BE2C (cell line): ENCODE measurements at regions not wholly inside any gene's neighbourhood (a gene's known extent, or its start where the extent isn't known, plus 50 kb on each side); places are given as distances from the start of the nearest gene placed in this dataset.

Experiments
- DNase-seq: peaks from one replicate; pipeline ENCODE4 v3.0.0-alpha.2; 2020
- H3K27me3 ChIP-seq: fragments of 250-450 bp; sonication (Bioruptor Pico); 2 replicates; pipeline ENCODE4 v1.5.1; 2020; ENCODE audit warnings: mild to moderate bottlenecking
- H3K36me3 ChIP-seq: fragments of 250-450 bp; sonication (Bioruptor Pico); 2 replicates; pipeline ENCODE4 v1.5.1; 2020; ENCODE audit warnings: mild to moderate bottlenecking
- H3K4me1 ChIP-seq: fragments of 250-450 bp; sonication (Bioruptor Pico); 2 replicates; pipeline ENCODE4 v1.5.1; 2020
- H3K4me3 ChIP-seq: 2 replicates; pipeline ENCODE4 v1.5.1; 2011; ENCODE audit warnings: low read depth, low read length
- H3K9me3 ChIP-seq: fragments of 250-450 bp; sonication (Bioruptor Pico); 2 replicates; pipeline ENCODE4 v1.5.1; 2020
- TF ChIP-seq, protein P1 (sequence below): IDR thresholded peaks from 2 replicates; pipeline ENCODE4 v1.5.1; 2012; ENCODE audit warnings: mild to moderate bottlenecking, low read depth, low read length

DNA sequence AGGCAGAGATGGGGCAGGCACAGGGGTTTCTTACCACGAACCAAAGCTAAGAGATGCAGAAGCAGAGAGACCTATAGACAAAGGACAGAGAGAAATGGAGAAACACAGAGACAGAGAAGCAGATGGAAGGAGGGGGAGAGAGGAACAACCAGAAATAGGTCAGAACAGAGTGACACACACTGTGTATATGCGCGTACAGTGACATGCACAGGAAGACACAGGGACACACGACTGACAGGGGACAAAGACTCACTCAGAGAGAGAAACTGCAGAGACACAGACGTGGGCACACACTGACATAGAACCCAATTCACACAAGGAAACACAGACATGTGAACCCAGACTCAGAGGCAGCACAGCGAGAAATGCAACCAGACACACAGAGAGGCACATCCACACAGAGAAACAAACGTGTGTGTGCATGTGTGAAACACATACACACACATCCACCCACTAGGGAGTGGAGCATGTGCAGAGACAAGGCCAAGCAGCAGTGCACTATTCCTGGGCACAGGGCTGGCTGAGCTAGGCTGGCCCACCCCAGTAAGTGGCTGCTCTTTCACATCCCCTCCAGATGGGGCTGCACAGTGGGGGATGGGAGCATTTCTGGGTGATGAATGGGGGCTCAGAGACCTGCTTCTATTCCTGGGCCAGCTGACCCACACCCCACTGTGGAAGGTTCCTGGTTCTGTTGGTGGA lies 123.4 kb upstream of the CSF3R start:
- no peak overlapping the region for H3K4me3 ChIP-seq
- no peaks in the 10 kb centered on the region for H3K4me1 ChIP-seq
- H3K9me3 ChIP-seq: no peaks in the 10 kb centered on the region
- no peaks in the 10 kb centered on the region for H3K27me3 ChIP-seq
- no peak for DNase-seq
- no peaks in the 10 kb centered on the region for H3K36me3 ChIP-seq
- TF ChIP-seq, protein P1, sequence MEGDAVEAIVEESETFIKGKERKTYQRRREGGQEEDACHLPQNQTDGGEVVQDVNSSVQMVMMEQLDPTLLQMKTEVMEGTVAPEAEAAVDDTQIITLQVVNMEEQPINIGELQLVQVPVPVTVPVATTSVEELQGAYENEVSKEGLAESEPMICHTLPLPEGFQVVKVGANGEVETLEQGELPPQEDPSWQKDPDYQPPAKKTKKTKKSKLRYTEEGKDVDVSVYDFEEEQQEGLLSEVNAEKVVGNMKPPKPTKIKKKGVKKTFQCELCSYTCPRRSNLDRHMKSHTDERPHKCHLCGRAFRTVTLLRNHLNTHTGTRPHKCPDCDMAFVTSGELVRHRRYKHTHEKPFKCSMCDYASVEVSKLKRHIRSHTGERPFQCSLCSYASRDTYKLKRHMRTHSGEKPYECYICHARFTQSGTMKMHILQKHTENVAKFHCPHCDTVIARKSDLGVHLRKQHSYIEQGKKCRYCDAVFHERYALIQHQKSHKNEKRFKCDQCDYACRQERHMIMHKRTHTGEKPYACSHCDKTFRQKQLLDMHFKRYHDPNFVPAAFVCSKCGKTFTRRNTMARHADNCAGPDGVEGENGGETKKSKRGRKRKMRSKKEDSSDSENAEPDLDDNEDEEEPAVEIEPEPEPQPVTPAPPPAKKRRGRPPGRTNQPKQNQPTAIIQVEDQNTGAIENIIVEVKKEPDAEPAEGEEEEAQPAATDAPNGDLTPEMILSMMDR: no peak

DNA sequence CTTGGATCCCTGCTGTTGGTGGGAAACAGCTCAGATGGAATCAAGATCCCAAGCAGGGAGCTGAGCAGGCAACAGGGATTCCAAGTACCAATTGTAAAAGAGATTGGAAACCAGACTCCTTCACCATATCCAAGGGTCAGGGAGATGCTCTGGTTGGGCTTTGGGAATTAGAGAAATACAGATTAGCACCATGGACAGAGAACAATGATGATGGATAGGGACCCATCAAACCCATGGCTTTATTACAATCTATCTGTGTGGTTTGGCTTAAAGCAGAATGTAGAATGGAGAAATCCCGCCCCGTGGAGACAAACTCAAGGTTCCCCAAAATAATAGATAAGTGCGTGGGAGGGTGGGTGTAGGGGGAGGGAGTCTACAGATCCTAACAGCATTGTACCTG lies 120.7 kb upstream of the CSF3R start:
- no peaks in the 10 kb centered on the region for H3K36me3 ChIP-seq
- DNase-seq: no peak
- no peaks in the 10 kb centered on the region for H3K9me3 ChIP-seq
- H3K27me3 ChIP-seq: no peaks in the 10 kb centered on the region
- TF ChIP-seq, protein P1: no peak
- no peaks in the 10 kb centered on the region for H3K4me1 ChIP-seq
- H3K4me3 ChIP-seq: no peak overlapping the region

DNA sequence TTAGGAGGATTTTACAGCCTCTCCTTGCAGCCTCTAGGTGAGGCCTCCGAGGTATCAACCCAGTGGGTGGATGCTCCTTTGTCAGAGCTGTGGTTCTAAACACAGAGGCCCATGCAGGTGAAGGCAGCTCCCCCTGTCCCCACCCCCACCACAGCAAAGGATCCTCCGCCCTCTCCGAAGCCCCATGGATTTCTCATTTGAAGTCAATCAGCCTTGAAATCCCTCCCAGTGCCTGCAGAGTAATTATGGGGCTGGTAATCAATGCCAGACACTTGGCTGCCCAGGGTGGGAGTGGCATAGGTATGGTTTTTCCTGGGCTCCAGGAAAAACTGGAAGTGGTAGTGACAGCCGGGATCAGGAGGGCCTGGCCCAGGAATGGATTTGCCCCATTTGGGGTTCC lies 119.5 kb upstream of the CSF3R start:
- no peak overlapping the region for H3K4me3 ChIP-seq
- H3K4me1 ChIP-seq: no peaks in the 10 kb centered on the region
- H3K27me3 ChIP-seq: no peaks in the 10 kb centered on the region
- no peaks in the 10 kb centered on the region for H3K36me3 ChIP-seq
- no peak for DNase-seq
- no peaks in the 10 kb centered on the region for H3K9me3 ChIP-seq
- TF ChIP-seq, protein P1: no peak

DNA sequence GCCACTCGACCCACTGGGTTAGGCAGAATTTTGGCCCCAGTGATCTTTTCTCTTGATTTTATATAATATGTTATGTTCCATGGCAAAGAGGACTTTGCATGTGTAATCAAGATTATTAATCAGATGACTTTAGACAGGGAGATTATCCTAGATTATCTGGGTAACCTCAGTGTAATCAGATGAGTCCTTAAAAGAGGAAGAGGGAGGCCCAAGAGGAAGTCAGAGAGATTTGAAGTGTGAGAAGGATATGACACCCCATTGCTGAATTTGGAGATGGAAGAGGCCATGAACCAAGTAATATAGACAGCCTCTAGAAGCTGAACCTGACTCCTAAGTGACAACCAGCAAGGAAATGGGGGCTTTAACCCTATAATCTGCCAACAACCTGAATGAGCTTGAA lies 117.1 kb upstream of the CSF3R start:
- no peak overlapping the region for H3K4me3 ChIP-seq
- no peaks in the 10 kb centered on the region for H3K36me3 ChIP-seq
- no peaks in the 10 kb centered on the region for H3K4me1 ChIP-seq
- DNase-seq: no peak
- H3K27me3 ChIP-seq: no peaks in the 10 kb centered on the region
- TF ChIP-seq, protein P1: no peak
- H3K9me3 ChIP-seq: no peaks in the 10 kb centered on the region

DNA sequence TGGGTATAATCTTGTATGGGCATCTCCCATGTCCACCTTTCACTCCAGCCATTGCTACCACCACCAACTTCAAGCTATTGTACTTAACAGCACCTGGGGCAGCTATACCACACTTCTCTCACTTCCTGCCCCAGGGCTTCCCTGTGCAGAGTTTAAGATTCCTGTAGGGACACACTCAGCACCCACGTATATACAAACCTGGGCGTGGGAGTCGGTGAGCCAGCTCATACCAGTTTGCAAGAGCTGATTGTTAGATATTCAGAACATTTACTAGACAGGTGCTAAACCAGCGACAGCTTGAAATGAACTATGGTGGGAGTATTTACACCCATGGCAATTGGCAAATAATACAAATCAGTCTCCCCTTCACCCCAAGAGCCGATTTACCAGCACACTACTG lies 114.8 kb upstream of the CSF3R start:
- H3K27me3 ChIP-seq: no peaks in the 10 kb centered on the region
- H3K36me3 ChIP-seq: no peaks in the 10 kb centered on the region
- no peaks in the 10 kb centered on the region for H3K4me1 ChIP-seq
- H3K9me3 ChIP-seq: no peaks in the 10 kb centered on the region
- no peak overlapping the region for H3K4me3 ChIP-seq
- TF ChIP-seq, protein P1: no peak
- DNase-seq: no peak

DNA sequence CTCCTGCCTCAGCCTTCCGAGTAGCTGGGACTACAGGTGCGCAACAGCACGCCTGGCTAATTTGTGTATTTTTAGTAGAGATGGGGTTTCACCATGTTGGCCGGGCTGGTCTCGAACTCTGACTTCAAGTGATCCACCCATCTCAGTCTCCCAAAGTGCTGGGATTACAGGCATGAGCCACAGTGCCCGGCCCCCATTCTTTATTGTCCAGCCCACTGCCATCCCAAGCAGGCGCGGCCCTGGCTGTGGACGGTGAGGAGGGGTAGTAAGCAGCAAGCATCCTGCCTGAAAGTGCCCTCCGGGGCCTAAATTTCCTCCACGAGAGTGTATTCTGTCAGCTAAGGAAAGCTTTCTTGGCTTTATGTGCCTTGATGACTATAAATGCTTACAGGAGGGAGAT lies 113.2 kb upstream of the CSF3R start:
- no peaks in the 10 kb centered on the region for H3K9me3 ChIP-seq
- H3K27me3 ChIP-seq: no peaks in the 10 kb centered on the region
- H3K36me3 ChIP-seq: no peaks in the 10 kb centered on the region
- TF ChIP-seq, protein P1: no peak
- H3K4me3 ChIP-seq: no peak overlapping the region
- no peak for DNase-seq
- H3K4me1 ChIP-seq: no peaks in the 10 kb centered on the region
